GM19238 (cell line): ENCODE measurements at regions not wholly inside any gene's neighbourhood (a gene's known extent, or its start where the extent isn't known, plus 50 kb on each side); places are given as distances from the start of the nearest gene placed in this dataset.
A peak's percentile ranks its signal among the peaks of the same experiment; 100 is the strongest.

ENCODE experiments used
- DNase-seq: peaks from one replicate; pipeline ENCODE4 v3.0.0; 2011; ENCODE audit warnings: low spot score; ENCODE audit not compliant: insufficient read length

DNA sequence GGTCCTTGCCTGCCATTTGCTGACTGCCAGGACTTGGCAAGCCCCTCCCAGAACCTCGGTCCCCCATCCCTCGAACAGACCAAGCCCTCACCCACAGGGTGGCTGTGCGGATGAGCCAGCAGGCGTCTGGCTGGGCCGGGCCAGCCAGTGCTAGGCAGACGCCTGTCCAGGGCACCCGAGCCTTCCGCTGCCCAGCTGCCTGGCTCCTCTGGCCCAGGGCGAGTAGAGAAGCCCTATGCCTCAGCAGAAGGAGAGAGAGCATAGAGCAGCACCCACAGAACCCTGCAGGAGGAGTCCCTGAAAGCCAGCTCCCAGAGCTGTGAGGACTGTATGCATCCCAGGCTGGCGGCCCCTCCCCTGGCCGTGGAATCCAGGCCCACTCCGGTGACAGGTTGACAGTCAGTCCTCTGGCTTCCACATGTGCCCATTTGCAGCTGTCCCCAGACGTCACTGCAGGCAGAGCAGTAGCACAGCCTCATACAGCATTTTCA lies 62.1 kb upstream of the GLI2 start:
- DNase-seq: no peak

DNA sequence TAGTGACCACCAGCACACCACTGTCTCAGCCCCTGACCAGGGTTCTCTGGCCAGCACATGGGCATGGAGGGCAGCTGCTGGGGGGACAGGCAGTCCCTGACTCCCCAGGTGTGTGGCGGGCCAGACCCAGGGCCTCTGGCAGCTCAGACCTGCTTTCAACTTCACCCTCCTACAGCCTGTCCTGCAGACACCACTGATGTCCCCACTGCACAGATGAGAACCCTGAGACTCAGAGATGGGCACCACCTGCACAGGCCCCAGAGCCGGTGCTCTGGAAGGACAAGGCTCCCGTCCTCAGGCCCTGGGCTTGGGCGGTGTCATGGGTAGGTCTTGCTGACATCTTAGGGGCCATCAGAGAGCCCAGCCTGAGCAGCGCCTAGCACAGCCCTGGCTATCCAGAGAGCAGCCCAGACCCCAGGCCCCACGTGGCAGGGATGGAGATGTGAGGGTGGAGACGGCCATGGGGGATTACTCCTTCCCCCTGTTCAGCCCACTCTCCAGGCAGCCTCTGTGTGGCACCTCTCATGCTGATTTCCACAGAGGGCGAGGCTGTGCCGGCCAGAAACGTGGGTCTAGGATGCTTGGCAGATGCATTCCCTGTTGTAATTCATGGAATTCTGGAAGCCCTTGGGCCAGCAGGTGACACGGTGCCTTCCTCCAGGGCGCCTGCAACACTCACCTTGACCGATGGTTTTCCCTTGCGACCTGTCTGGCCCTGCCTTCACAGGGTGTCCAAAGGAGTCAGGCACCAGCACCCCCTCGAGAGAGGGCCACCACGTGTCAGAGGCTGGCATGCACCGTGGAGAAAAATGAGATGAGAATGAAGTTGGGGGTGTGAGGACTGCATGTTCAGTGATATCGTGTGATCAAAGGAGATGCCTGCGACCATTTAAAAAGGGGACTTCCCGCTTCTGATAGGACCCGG lies 61.2 kb upstream of the GLI2 start:
- no peak for DNase-seq

DNA sequence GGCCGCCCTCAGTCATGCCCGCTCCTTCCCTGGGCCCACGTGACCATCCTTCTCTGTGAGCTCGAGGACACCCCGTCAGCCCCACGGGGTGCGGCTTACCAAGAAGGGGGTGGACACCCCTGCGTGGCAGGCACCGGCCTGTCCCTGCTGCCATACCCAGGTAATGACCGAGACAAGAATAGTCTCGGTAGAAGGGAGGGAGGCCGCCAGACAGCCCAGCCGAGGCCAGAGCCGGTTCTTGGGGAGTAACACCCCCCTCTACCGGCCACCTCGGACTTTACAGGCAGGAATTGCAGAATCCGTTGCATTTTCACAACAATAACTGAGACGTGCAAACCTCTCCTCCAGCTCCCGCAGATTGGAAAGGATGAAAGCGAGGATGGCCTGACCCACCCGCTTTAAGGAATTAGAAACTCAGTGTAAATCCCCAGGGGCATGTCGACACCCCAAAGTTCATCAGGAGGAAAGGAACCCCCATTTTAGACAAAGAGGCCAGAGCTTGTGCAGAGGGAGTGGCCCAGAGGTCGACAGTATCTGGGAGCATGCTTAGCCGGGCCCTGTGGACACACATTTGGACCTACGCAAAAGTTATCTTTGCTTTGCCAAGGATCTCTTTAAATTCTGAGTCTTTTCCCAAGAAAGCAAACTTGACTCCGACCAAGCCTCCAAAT lies 60.1 kb upstream of the GLI2 start:
- peak; percentile 54 for DNase-seq

DNA sequence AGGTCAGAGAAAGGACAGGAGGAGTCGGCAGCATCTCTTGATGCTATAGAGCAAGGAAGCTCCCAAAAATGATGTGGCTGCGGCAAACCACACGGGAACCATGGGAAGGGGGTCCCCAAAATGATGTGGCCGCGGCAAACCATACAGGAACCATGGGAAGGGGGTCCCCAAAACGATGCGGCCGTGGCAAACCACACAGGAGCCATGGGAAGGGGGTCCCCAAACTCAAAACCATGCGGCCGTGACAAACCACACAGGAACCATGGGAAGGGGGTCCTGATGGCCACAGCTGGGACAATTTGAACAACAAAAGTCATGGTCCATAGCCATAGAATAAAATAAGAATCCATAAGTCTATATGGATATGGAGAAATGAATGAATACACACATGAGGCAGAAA lies 58.4 kb upstream of the GLI2 start:
- no peak for DNase-seq

DNA sequence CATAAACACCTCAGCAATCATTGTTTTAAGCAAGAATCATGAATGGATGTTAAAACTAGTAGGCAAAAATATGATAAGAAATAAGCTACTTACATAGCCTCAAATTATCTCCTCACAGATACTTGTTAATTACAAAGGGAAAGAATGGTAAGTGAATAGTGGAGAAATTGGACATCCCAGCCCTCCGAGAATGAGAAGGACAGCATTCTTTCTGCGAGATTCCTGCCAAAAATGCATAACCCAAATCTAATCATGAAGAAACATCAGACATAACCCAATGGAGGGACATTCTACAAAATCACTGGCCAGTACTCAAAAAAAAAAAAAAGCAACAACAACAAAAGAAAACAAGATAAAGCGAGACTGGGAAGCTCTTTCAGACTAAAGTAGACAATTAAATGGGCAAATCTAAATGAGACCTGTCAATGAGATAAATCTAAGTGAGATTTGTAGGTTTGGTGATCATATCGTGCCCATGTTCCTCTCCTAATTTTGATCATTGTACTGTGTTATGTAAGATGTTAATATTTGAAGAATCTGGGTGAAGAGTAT lies 57.9 kb upstream of the GLI2 start:
- no peak for DNase-seq

DNA sequence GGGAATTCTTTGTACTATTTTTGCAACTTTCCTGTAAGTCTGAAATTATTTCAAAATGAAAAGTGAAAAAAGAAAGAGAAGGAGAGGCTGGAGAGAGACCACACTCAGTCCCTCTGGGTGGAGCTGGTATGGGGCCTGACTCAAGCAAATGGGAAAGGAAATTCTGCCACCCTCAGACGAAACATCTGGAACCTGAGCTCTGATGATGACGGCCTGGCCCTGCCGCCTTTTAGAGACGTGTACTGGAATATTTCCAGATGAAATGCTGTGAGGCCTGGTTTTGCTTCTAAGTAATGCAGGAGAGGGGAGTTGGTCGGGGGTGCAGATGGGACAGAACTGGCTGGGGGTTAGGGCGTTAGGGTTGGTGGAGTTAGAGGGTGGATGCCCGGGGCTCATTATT lies 57.4 kb upstream of the GLI2 start:
- no peak for DNase-seq

DNA sequence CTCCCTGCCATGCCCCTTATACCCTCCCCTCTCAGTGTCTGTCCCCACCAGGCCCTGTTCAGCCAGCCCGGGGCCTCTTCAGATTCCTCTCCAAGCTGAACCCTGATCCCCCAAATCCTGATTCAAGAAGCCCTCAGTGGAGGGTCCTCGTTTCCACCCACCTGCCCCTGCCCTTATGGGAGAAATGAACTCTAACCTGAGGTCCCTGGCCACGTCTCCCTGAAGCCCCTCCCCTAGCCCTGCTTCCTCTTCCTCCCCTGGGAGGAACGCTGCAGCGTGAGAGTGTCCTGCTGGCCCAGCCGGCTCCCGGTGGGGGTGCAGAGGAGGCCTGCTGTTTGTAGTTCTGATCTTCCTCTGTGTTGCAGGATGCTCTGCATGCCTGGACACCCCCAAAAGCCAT lies 56.7 kb upstream of the GLI2 start:
- DNase-seq: no peak

DNA sequence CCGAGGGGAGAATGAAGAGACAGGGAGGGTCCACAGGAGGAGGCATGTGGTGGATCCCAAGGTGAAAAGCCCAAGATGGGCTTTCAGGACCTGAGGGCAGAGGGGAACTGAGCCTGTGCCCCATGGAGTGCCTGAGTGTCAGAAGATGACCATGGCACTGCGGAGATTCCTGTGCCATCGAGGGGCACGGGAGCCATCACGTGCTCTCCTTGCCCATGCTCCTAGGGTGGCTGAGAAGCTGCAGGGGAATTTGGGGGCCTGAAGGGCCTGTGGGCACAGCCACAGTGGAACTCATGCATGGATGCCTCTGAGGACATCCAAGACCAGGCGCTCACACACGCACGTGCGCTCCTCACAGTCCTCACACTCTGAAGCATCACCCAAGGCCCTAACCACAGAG lies 56.1 kb upstream of the GLI2 start:
- DNase-seq: no peak

DNA sequence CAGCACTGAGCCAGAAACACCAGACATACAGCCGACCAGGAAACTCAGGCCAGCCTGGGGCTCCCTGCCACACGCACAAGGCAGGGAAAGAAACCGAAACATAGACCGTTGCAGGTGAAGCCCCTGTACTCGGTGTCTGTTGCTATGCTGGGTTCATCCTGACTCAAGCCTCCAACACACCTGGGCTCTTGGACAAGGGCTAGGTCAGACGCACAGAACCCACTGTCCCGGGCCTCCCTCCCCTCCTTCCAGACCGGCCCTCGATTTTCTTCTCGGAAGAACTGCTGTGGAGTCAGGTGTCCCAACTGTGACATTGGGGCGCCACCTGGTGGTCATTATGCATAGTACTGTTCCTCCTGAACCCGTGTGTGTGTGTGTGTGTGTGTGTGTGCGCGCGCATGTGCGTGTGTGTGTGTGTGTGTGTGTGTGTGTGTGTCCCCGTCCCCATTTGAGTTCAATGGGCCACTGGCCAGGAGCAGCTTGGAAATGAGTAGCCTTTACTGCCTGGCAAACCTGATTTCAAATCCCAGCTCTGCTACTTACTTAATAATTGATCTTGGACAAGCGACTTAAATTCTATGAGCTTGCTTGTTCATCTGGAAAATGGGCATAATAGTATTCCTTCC lies 55.4 kb upstream of the GLI2 start:
- DNase-seq: peak; percentile 53

DNA sequence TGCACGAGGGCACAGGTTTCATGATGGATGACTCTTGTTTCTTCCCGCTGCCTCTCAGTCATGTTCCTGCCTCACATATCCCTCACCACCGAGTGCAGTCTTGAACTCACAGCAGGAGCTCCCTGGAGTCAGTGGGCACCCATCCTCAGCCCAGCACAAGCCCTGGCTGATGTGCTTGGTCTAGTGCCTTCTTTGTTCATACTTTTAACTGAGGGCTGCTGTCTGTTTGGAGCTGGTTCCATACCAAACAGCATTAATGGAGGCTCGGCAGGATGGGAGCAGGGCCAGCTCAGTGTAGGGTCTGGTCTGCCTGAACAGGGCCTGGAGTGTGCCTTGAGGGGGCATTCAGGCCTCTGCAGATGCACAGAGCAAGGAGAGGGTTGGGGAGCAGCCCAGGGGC lies 54.5 kb upstream of the GLI2 start:
- no peak for DNase-seq

DNA sequence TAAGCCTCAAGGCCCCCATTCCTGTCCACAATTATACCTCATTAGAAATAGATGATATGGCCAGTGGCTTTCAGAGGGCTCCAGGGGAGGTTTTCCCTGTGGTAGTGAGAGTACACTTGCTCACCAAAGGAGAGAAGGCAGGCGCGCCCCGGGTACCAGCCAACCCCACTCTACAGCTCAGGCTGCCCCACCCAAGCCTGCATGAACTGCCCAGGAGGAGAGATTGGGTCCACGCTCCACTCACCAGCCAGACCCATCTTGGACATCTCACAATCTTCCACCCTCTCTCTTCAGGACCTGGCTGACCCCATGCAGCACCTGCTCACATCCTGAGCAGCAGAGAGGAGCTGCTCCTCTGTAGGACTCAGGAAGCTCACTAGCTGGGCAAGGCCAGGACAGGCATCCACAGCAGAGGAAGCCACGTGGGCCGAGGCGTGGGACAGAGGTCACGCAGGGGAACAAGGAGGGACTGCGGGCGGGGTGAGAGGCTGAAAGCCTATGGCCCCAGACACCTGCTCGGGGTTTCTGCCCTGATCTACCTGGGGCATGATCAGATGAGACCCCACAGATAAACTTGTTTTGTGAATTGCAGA lies 53.9 kb upstream of the GLI2 start:
- DNase-seq: no peak

DNA sequence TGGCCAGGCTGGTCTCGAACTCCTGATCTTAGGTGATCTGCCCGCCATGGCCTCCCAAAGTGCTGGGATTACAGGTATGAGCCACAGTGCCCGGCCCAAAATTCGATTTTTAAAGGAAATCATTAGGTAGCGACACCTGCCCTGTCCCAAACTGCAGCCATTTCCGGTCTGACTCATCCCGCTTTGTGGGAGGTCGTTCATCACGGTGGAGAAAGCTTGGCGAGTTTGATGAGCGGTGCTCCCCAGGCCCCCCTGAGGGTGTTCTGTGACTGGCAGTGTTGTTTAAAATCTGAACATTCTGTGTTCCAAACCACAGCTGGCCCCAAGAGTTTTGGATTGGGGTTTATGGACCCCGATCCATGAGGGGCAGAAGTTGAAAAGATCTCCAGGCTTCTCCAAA lies 53.0 kb upstream of the GLI2 start:
- no peak for DNase-seq

DNA sequence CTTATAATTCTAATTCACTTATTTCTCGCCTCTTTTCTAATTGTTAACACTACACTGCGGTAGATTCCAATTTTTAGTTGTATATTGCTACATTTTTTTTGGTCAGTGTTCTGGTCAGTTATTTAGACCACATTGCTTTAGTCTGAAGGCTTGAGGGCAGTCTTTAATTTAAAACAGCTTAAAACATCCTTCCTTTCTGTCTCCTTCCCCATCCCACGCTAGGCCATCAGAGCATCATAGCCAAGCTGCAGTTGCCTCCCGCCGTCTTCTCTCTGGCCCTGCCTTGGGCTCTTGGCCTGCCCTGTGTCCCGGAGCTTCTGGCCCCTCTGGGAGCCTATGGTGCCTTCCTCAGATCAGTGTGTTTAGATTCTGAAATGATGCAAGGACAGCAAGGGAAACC lies 52.6 kb upstream of the GLI2 start:
- no peak for DNase-seq

DNA sequence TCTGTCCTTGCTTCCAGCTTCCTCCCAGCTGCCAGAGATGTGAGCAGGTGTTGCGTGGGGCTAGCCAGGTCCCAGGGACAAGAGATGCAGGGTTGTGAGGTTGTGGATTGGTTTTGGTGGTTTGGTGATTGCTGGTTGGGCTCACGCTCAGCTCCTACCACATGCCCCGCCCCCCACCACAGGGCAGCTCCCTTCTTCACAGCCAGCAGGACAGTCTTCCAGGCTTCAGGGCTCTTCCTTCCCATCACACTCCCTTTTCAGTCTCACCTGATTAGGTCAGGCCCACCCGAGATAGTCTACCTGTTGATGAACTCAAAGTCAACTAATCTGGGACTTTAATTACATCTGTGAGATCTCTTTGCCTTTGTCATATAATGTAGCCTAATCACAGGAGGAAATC lies 52.0 kb upstream of the GLI2 start:
- no peak for DNase-seq

DNA sequence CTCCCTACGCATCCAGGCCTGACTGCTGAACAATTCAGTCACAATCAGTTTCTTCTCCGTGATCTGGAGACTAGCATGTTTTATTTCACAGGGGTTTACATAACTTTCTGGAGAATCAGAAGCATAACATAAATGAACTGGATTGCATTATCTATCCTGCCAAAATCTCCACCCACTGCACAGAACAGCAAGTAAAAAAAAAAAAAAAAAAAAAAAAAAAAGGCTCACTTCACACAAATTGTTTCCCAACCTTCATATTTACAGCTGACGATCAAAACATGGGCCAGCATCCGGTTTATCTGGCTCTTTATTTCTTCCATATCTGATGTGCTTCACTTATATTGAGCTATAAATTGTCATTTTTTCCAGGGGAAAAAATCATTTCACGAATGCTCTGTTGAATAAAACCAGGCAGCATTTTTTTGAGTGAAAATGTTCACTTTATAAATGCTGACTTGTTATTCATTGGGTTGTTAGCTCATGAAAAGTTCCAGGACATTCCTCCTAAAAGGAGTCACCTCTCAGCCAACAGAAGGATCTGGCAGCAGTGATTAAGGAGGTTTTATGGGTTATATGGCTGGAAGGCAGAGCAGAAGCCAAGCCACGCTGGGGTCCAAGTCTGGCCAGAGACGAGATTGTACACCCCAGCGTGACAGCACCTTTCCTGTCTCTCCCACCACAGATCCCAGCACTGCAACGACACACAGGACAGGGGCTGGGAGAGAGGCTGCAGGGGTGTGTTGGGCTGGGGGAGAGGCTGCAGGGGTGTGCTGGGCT lies 51.2 kb upstream of the GLI2 start:
- no peak for DNase-seq

DNA sequence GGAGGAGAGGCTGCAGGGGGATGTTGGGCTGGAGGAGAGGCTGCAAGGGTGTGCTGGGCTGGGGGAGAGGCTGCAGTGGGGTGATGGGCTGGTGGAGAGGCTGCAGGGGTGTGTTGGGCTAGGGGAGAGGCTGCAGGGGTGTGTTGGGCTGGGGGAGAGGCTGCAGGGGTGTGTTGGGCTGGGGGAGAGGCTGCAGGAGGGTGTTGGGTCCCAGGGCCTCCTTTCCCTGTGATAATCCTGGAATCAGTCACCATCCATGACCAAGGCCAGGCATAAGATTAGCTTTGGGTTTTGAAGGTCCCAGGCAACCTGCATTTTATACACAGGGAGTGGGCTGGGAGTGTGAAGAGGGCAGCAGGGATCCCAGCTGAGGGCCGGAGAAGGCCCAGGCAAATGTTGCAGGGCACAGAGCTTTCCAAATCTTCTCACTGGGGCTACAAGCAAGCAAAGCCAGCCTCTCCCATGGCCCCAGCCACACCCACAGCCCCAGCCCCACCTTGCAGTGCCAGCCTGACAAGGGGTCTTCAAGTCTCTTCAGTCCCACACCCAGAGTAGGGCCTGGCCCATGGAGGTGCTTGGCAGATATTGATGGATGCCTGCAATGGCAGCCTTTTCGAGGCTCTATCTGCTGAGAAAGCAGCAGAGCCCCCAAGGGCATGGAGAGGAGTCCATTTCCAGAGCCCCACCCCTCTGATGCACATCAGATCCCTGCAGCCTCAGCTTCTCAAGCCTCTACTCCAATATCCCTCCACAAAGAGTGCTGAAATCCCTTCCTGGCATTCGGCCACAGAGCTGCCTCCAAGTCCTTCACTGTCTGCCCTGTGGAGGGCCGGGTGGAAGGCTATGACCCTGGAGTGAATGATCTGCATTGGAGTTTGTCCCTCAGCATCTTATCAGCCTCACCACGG lies 50.3 kb upstream of the GLI2 start:
- no peak for DNase-seq
